ENCODE measurements at regions not wholly inside any gene's neighbourhood (a gene's known extent, or its start where the extent isn't known, plus 50 kb on each side); places are given as distances from the start of the nearest gene placed in this dataset.
"Not testable (repeated sequence)": the region's sequence is repeated elsewhere in the genome, so short reads cannot be mapped to it uniquely, and the experiment has no call there.

GRCh38 chr10:44573821-44574220, 188.9 kb upstream of the CXCL12 start:
- TF ChIP-seq CTCF (conservative IDR thresholded peaks at IDR 0.05), result no peak
- no peak overlapping the region for H3K27ac ChIP-seq

- TF ChIP-seq CTCF (conservative IDR thresholded peaks at IDR 0.05), result no peak
Observed at GRCh38 chr10:44574596-44575480, 189.9 kb upstream of the CXCL12 start.

GRCh38 chr10:44575601-44576380, 190.9 kb upstream of the CXCL12 start:
- TF ChIP-seq CTCF (conservative IDR thresholded peaks at IDR 0.05), result no peak

More at GRCh38 chr10:44574596-44575480, 189.9 kb upstream of the CXCL12 start:
- H3K27ac ChIP-seq, result no peak overlapping the region

DNA sequence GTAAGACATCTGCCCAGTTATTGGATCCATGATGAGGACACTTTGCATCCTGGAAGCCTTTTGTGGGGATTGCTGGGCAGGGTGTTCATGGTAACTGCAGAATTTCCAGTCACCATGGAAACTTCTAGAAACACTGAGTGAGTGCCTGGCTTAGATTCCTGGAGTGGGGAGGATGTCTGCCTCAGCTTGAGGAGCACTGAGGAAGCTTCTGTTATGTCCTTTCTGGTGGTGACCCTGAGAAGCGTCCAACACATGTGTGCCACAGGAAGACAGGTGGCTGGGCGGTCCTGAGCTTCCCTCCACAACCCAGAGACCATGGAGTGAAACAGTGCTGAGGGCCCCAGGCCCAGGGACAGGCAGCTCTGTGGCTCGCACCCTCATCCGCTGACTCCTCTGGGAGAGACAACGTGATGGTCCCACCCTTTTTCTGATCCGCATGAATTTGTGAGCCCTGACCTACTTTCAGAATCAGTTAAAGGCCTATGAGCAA, 191.8 kb upstream of the CXCL12 start:
- no peak for TF ChIP-seq CTCF (conservative IDR thresholded peaks at IDR 0.05)
- H3K27ac ChIP-seq, result no peak overlapping the region

More at GRCh38 chr10:44575601-44576380, 190.9 kb upstream of the CXCL12 start:
- no peak overlapping the region for H3K27ac ChIP-seq

DNA sequence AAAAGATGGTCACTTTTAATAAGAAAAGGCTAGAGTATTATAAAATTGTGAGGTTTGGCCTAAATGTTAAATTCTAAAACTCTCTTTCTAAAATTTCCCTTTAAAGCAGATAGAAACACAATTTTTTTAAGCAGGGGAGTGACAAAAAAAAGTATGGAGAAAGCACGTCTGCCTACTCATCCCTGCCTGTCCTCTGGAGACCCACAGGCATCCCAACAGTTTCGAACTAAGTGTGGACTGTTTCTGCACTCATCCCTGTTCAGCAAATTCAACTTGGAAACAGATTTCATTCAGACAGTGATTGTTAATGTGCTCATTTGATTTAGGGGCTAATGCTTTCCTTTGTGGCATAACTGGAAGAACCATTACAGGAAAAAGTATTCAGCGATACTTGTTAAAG, 192.6 kb upstream of the CXCL12 start:
- TF ChIP-seq CTCF (conservative IDR thresholded peaks at IDR 0.05), result no peak
- no peak overlapping the region for H3K27ac ChIP-seq

DNA sequence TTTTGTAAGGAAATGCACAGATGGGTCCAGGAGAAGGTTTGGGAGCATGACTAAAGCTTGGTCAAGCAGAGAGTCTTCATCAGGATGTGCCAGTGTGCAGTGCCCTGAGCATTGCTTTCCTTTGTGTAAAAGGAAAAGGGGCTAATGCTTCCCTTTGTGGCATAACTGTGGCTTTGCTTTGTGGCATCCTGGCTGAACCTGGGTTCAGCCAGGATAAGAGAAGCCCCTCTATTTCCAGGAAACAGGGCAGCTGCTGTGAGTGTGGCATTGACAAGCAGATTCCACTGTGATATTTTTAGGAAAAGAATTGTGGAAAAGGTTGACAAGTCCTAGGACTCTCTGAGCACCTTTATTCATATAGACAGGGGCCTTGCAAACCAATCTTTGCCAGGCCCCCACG, 193.4 kb upstream of the CXCL12 start:
- no peak for TF ChIP-seq CTCF (conservative IDR thresholded peaks at IDR 0.05)
- no peak overlapping the region for H3K27ac ChIP-seq

GRCh38 chr10:44578963-44579362, 194.1 kb upstream of the CXCL12 start:
- H3K27ac ChIP-seq, result not testable (repeated sequence)
